ENCODE measurements at regions not wholly inside any gene's neighbourhood (a gene's known extent, or its start where the extent isn't known, plus 50 kb on each side); places are given as distances from the start of the nearest gene placed in this dataset.
A peak's percentile ranks its signal among the peaks of the same experiment; 100 is the strongest.

DNA sequence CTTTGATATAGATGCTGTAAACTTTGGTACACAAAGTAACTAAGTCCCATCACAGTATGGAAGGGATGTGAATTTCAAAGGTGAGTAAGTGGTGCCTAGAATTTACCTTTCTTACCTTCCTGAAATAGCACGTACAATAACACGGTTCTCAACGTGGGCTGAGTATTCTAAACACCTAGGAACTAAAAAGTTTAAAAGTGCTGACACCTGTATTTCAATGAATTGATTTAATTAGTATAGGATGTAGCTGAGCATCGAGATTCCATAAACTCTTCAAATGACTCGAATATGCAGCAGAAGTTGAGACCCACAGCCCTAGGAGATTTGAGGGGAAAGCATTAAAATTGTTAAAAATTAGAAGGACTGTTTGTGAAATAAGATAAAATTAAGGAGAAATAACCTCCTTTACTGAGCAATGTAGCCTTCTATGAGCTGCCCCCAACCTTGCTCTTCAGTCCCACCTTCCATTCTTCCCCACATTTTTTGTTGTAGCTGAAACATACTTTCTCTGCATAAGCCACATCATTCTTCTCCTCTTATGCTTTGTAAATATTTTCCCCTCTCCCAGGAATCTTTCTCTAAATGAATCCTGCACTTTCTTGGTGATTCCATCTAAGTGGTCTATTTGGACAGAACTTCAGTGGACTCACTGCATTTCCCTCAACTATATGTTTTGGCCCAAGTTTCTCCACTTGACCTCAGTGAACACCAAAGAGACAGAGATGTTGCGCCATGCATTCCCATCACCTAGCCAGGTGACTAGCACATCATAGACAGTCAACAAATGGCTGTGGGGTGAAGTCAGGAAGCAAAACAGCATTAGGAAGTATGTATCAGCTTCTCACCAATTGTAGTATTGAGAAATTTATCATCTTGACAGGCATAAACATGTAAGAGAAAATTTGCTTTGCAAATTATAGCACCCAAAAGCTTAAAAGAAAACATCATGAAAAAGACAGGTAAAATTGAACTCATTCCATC, 156.5 kb upstream of the TAS2R1 start:
- no peak overlapping the region for H3K27ac ChIP-seq (ENCODE audit: extremely low read length, insufficient read depth, low read length)
- H3K27me3 ChIP-seq (ENCODE audit: control insufficient read depth in 1 of 2, insufficient read depth in 2 of 2, low read length in 2 of 2): no peaks in the 10 kb centered on the region; a peak in 1 of 5 replicates
- no peak overlapping the region for H2AFZ ChIP-seq (ENCODE audit: low read length)
- H3K4me1 ChIP-seq (ENCODE audit: insufficient read depth, low read length): no peaks in the 10 kb centered on the region
- DNase-seq (ENCODE audit: low spot score) (no peak), ATAC-seq (no peak), FAIRE-seq (no peak)
- H3K9ac ChIP-seq (ENCODE audit: insufficient read depth, low read depth, low read length): no peak overlapping the region
- H3K9me3 ChIP-seq (ENCODE audit: low read length): no peaks in the 10 kb centered on the region
- TF ChIP-seq ZNF878 (CRISPR knock-in tag; IDR thresholded peaks at IDR 0.05) (no peak), MIER2 (CRISPR knock-in tag; IDR thresholded peaks at IDR 0.05) (no peak), ZNF235 (CRISPR knock-in tag; IDR thresholded peaks at IDR 0.05; ENCODE audit: borderline replicate concordance) (no peak), ZMYM3 (CRISPR knock-in tag; IDR thresholded peaks at IDR 0.05) (no peak), MAFF (IDR thresholded peaks at IDR 0.05; ENCODE audit: low read depth, low read length) (peak; percentile 69; the same call in 1 of the 2 replicates), TGIF2 (CRISPR knock-in tag; IDR thresholded peaks at IDR 0.05) (no peak), KDM1A (CRISPR knock-in tag; IDR thresholded peaks at IDR 0.05) (no peak), HCFC1 (IDR thresholded peaks at IDR 0.05; ENCODE audit: low read depth, low read length) (no peak), MAFK (conservative IDR thresholded peaks at IDR 0.05 in 1 of 2, IDR thresholded peaks at IDR 0.05 in 1 of 2; ENCODE audit: low read length in 2 of 2) (peak; percentile 65 to 83; a peak in 3 of 4 replicates), ZFX (CRISPR knock-in tag; IDR thresholded peaks at IDR 0.05; ENCODE audit: low read depth) (no peak), KDM2A (CRISPR knock-in tag; IDR thresholded peaks at IDR 0.05; ENCODE audit: borderline replicate concordance, low read depth) (no peak)
- TF ChIP-seq, protein P1, sequence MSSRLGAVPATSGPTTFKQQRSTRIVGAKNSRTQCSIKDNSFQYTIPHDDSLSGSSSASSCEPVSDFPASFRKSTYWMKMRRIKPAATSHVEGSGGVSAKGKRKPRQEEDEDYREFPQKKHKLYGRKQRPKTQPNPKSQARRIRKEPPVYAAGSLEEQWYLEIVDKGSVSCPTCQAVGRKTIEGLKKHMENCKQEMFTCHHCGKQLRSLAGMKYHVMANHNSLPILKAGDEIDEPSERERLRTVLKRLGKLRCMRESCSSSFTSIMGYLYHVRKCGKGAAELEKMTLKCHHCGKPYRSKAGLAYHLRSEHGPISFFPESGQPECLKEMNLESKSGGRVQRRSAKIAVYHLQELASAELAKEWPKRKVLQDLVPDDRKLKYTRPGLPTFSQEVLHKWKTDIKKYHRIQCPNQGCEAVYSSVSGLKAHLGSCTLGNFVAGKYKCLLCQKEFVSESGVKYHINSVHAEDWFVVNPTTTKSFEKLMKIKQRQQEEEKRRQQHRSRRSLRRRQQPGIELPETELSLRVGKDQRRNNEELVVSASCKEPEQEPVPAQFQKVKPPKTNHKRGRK (CRISPR knock-in tag; IDR thresholded peaks at IDR 0.05): no peak
- TF ChIP-seq, protein P2, sequence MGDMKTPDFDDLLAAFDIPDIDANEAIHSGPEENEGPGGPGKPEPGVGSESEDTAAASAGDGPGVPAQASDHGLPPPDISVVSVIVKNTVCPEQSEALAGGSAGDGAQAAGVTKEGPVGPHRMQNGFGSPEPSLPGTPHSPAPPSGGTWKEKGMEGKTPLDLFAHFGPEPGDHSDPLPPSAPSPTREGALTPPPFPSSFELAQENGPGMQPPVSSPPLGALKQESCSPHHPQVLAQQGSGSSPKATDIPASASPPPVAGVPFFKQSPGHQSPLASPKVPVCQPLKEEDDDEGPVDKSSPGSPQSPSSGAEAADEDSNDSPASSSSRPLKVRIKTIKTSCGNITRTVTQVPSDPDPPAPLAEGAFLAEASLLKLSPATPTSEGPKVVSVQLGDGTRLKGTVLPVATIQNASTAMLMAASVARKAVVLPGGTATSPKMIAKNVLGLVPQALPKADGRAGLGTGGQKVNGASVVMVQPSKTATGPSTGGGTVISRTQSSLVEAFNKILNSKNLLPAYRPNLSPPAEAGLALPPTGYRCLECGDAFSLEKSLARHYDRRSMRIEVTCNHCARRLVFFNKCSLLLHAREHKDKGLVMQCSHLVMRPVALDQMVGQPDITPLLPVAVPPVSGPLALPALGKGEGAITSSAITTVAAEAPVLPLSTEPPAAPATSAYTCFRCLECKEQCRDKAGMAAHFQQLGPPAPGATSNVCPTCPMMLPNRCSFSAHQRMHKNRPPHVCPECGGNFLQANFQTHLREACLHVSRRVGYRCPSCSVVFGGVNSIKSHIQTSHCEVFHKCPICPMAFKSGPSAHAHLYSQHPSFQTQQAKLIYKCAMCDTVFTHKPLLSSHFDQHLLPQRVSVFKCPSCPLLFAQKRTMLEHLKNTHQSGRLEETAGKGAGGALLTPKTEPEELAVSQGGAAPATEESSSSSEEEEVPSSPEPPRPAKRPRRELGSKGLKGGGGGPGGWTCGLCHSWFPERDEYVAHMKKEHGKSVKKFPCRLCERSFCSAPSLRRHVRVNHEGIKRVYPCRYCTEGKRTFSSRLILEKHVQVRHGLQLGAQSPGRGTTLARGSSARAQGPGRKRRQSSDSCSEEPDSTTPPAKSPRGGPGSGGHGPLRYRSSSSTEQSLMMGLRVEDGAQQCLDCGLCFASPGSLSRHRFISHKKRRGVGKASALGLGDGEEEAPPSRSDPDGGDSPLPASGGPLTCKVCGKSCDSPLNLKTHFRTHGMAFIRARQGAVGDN (CRISPR knock-in tag; IDR thresholded peaks at IDR 0.05): no peak
- H4K20me1 ChIP-seq (ENCODE audit: insufficient read depth, low read length): no peaks in the 10 kb centered on the region
- no peaks in the 10 kb centered on the region for H3K79me2 ChIP-seq (ENCODE audit: insufficient read depth, low read length)
- ChIA-PET POLR2A (no interaction called here), CTCF (ENCODE audit: low intra/inter-chr PET ratio, low total read pairs) (no interaction called here)
- in situ Hi-C loops (cut with HindIII; ENCODE audit: extremely low pct_ligation_motif_present, low pct_unique_long_range_greater_than_20kb) (no loop called here), intact Hi-C loops (cut with micrococcal nuclease; ENCODE audit: unreplicated experiment) (no loop called here)
- H3K4me3 ChIP-seq (replicated peaks in 1 of 3; ENCODE audit: insufficient read depth in 1 of 3, low read depth in 2 of 3, low read length in 3 of 3): no peak overlapping the region
- 10% methylated on average over 6 of the region's 6 CpGs for WGBS (ENCODE audit: low lambda C conversion rate)
- H3K4me2 ChIP-seq (ENCODE audit: low read depth, low read length): no peak overlapping the region
- H3K36me3 ChIP-seq (replicated peaks in 1 of 2; ENCODE audit: control insufficient read depth in 1 of 2, insufficient read depth in 2 of 2, low read length in 2 of 2): no peaks in the 10 kb centered on the region
- BruUV-seq (replicated peaks): no TSS peak
